ENCODE measurements at regions not wholly inside any gene's neighbourhood (a gene's known extent, or its start where the extent isn't known, plus 50 kb on each side); places are given as distances from the start of the nearest gene placed in this dataset.

DNA sequence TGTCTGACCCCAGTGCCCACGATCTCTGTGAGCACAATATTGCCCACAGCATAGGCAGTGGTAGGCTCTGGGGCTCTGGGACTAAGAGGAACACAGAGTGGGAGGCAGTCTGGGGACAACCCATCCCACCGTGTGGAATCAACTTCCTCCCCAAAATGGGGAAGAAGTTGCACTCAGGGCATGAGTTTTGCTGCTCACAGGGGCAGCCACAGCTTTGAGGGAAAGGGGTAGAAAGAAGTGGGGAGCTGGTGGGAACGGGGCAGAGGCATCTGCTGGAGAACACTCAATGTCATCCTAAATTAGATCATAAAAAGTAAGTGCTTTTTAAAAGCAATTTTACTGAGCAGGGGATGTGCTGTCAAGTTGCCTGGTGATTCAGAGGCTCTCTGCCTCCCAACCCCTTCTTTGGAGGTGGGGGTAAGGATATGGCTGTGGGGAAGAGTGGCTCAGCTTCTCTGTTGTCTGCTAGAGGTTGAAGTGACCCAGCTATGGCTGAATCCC lies 233.8 kb upstream of the NCAM1 start:
- no peak overlapping the region for H3K4me3 ChIP-seq (ENCODE audit: low read depth, low read length)
- no peak for TF ChIP-seq CTCF (IDR thresholded peaks at IDR 0.05; ENCODE audit: borderline replicate concordance, insufficient read depth, low read depth, low read length)

DNA sequence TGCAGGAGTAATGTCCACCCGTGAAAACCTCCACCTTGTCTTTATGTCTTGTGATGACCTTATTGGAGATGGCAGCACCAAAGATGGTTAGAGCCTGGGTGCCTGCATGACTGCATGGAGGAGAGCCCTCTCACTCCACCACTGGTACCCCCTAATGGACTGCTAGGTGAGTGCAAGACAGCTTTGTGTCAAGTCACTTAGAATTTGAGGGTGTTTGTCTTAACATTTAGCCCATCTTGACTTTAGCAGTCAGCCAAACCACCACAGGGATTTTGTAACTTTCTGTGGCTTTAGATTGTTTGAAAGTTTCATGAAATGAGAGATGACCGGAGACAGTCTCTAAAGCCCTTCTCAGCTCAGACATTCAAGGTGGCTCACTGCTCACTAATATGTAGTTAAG lies 232.9 kb upstream of the NCAM1 start:
- H3K4me3 ChIP-seq (ENCODE audit: low read depth, low read length): no peak overlapping the region
- no peak for TF ChIP-seq CTCF (IDR thresholded peaks at IDR 0.05; ENCODE audit: borderline replicate concordance, insufficient read depth, low read depth, low read length)

DNA sequence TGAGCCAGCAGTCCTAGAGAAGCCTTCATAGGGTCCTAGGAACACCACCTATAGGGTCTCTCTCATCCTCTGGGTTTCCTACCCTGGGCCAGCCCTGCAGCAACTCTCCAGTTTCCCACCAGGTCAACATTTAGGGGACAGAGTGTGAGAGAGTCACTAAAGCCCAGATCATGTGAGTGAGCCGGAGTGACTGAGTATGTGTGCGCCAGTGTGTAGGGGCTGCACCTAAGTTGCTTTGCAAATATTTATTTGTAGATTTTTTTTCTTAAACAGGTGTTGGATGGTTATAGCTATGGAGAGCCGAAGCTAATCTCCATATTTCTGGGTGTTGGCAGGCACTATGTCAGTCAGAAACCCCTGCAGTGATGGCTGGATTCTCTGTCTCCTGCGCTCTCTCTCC lies 232.5 kb upstream of the NCAM1 start:
- no peak for TF ChIP-seq CTCF (IDR thresholded peaks at IDR 0.05; ENCODE audit: borderline replicate concordance, insufficient read depth, low read depth, low read length)
- no peak overlapping the region for H3K4me3 ChIP-seq (ENCODE audit: low read depth, low read length)

GRCh38 chr11:112730591-112730990 lies 230.6 kb upstream of the NCAM1 start:
- TF ChIP-seq CTCF (IDR thresholded peaks at IDR 0.05; ENCODE audit: borderline replicate concordance, insufficient read depth, low read depth, low read length): no peak
- H3K4me3 ChIP-seq (ENCODE audit: low read depth, low read length): no peak overlapping the region

GRCh38 chr11:112731538-112731937 lies 229.7 kb upstream of the NCAM1 start:
- H3K4me3 ChIP-seq (ENCODE audit: low read depth, low read length): no peak overlapping the region
- TF ChIP-seq CTCF (IDR thresholded peaks at IDR 0.05; ENCODE audit: borderline replicate concordance, insufficient read depth, low read depth, low read length): no peak

- TF ChIP-seq CTCF (IDR thresholded peaks at IDR 0.05; ENCODE audit: borderline replicate concordance, insufficient read depth, low read depth, low read length): no peak
These were observed 229.2 kb upstream of the NCAM1 start for GRCh38 chr11:112732031-112732430.

DNA sequence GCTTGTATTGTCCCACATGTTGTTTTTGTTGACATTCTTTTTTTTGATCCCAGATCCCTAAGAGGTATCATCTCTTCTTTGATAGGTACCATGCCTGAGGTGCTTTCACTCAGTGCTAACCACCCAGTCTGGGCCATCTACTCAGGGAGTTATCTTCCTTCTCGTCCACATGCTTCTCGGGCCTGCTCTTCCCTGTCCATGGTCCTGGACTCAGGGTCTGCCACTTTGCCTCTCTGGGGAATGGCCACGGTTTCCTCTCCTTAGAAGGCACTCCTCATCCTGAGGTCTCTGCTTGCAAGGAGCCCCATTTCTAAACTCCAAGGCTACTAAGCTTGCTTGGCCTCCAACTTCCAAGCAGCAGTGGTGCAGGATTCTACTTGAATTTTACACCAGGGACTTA lies 227.0 kb upstream of the NCAM1 start:
- TF ChIP-seq CTCF (IDR thresholded peaks at IDR 0.05; ENCODE audit: borderline replicate concordance, insufficient read depth, low read depth, low read length): no peak

More at GRCh38 chr11:112732031-112732430, 229.2 kb upstream of the NCAM1 start:
- no peak overlapping the region for H3K4me3 ChIP-seq (ENCODE audit: low read depth, low read length)

More for the DNA sequence above, 227.0 kb upstream of the NCAM1 start:
- H3K4me3 ChIP-seq (ENCODE audit: low read depth, low read length): no peak overlapping the region
